NCI-H128 (cell line): ENCODE measurements at regions not wholly inside any gene's neighbourhood (a gene's known extent, or its start where the extent isn't known, plus 50 kb on each side); places are given as distances from the start of the nearest gene placed in this dataset.
"Not testable (repeated sequence)": the region's sequence is repeated elsewhere in the genome, so short reads cannot be mapped to it uniquely, and the experiment has no call there.

Experiments
- DNase-seq: peaks from one replicate; lab custom pipeline; 2025; ENCODE audit not compliant: unreplicated experiment; lab: John Stamatoyannopoulos, UW

- no peak for DNase-seq
Observed at GRCh38 chr14:59038746-59039145, 149.7 kb upstream of the DAAM1 start.

DNA sequence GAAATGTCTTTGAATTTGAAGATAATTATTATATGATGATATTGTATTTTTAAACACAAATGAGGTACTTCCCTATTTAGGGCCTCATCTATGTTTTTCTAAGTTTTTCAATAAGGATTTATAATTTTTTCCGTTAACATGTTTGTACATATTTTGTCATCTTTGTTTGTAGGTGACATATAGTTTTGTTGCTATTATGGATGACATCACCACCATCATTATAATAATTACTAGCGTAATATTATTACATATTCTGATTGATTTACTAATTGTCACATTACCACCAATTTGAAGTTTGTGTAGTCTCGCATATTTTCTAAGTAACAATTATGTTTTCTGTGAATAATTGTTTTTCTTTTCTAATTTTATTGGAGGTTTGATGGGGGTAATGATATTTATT lies 147.2 kb upstream of the DAAM1 start:
- no peak for DNase-seq

DNA sequence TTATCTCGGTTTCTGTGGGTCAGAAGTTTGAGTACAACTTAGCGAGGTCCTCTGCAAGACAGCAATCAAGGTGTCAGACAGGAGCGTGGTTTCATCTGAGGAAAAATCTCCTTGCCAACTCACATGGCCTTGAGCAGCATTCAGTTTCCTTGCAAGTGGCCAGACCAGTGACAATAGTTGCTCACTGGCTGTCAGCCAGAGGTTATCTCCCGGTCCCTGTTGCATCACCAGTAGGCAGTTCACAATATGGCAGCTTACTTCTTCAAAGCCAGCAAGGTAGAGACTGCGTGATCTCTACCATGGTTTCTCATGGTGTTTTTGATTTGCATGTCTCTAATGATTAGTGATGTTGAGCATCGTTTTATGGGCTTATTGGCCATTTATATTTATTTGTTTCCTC lies 143.8 kb upstream of the DAAM1 start:
- DNase-seq: no peak

- no peak for DNase-seq
Observed at GRCh38 chr14:59046746-59047145, 141.7 kb upstream of the DAAM1 start.

DNA sequence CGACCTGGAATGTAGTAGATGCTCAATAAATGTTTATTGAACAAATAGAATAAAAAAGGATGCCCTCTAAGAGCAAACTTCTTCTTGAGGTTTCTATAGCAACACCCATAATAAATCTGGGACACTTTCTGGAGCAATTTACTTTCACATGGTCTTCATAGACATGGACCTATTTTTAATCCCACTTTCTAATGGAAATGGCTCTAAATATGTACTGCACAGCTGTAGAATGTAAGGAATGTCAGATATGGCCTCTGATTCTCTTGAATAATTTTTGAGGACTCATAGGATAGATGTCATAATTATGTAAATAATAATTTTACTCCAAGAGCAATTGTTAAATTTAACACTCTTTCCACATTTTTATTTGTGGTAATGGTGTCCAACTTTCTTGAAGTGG lies 133.5 kb upstream of the DAAM1 start:
- DNase-seq: no peak

DNA sequence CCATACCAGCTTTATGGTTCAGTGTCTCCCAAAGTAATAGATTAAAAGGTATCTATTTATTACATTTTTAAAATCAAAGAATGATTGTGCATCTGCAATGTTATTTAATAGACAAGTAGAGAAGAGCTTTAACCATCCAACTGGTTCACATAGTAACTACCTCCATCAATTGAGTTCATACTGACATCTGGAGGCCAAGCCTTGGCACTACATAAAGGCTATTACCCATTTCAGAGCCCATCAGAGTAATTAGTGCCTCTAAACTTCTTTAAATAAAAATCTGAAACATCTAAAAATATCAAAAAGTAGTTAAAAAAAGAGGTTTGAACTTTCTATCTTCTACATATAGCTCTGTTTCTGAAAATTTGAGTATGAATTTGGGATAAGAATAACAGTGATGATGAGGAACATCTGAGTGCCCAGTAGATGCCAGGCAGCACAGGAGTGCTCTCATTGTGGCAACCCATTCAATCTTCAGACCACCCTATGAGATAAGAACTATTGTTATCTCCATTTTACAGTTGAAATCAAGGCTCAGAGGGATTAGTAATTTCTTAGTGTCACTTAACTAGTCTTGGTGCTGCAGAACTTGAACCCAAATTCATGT lies 132.9 kb upstream of the DAAM1 start:
- DNase-seq: peak; percentile 17

DNA sequence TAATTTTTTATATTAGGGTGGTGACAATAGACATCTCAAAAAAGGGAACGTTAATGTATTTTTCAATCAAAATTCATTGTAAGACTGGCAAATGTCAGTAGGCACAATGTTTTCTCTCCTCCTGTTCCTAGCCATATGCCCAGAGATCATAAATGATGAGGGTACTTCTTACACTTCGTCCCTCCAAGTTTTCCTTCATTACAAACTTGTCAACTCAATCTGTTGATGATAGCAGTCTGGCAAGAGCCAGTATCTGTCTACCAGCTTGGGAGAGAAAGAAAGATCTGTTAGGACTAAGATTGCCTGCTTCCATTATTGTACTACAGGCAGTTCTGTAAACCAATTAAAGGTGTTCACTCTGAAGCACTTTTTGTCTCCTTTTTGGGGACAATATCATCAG lies 130.9 kb upstream of the DAAM1 start:
- DNase-seq: no peak

DNA sequence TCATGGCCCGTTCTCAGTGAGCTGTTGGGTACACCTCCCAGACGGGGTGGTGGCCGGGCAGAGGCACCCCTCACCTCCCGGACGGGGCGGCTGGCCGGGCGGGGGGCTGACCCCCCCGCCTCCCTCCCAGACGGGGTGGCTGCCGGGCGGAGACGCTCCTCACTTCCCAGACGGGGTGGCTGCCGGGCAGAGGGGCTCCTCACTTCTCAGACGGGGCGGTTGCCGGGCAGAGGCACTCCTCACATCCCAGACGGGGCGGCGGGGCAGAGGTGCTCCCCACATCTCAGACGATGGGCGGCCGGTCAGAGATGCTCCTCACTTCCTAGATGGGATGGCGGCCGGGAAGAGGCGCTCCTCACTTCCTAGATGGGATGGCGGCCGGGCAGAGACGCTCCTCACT lies 129.7 kb upstream of the DAAM1 start:
- not testable (repeated sequence) for DNase-seq

- no peak for DNase-seq
Observed at GRCh38 chr14:59060841-59061240, 127.6 kb upstream of the DAAM1 start.

- no peak for DNase-seq
Observed at GRCh38 chr14:59061292-59061691, 127.2 kb upstream of the DAAM1 start.

DNA sequence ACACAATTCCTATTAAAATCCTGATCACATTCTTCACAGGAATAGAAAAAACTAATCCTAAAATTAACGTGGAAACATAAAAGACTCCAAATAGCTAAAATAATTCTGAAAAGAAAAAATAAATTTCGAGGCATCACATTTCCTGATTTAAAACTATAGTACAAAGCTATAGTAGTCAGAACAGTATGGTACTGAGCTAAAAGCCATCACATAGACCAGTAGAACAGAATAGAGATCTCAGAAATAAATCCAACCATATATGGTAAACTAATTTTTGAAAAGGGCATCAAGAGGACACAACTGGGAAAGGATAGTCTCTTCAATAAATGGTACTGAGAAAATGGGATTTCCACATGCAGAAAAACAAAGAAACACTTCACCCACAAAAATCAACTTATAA lies 125.2 kb upstream of the DAAM1 start:
- DNase-seq: no peak

- DNase-seq: no peak
Observed at GRCh38 chr14:59067127-59067894, 121.2 kb upstream of the DAAM1 start.

- DNase-seq: no peak
Observed at GRCh38 chr14:59069163-59069854, 119.2 kb upstream of the DAAM1 start.

DNA sequence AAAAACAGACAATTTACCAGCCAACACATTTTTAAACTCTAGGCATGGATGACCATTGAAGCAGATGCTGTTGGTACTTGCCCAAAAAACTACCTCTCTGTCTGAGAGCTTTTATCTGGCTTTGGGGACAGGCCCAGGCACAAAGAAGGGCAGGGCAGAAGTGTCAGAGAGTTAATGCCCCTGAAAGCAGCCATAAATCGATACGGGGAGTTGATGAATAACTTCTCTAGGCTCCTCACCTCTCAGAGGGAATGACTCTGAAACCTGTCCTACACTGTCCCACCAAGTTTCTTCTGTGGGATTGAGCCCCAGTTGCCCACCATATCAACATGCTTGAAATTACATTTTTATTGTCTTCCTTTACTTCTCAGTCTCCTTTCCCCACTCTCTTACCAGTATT lies 113.0 kb upstream of the DAAM1 start:
- DNase-seq: no peak

DNA sequence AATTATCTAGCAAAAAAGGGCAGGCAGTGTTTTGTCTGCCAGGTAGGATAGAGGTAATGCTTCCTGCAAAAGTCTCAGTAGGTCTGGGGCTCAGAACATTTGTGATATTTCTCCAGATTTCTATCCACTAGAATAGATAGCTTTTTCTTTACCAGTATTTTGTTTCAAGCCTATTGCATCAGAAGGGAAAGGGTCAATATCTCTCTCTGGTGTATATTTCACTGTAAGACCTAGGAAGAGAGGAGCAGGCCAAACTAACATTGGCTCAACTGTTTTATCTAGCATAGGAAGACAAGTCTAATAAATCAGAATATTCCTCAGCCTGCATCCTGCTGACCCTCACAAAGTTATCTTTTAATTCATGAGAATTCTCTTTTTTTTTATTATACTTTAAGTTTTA lies 106.7 kb upstream of the DAAM1 start:
- no peak for DNase-seq

- DNase-seq: no peak
Observed at GRCh38 chr14:59085207-59085739, 103.2 kb upstream of the DAAM1 start.

- DNase-seq: no peak
Observed at GRCh38 chr14:59086241-59086882, 102.1 kb upstream of the DAAM1 start.

- no peak for DNase-seq
Observed at GRCh38 chr14:59087240-59087639, 101.2 kb upstream of the DAAM1 start.

DNA sequence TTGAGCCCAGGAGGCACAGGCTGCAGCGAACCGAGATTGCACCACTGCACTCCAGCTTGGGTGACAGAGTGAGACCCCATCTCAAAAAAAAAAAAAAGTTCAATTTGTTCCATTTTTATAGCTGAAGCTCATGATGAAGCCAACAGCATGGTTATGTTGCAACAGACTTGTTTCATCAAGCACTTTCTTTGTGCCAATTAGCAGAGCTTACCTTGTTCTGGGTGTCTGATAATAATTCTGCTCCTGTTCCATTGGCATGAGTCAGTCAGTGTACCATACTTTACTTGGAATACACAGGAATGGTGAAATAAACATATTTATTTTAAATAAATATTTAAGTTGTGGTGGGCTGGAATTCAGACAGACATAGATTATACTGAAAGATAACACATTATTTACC lies 100.8 kb upstream of the DAAM1 start:
- no peak for DNase-seq

- DNase-seq: no peak
Observed at GRCh38 chr14:59090572-59090971, 97.9 kb upstream of the DAAM1 start.

GRCh38 chr14:59091404-59091803 lies 97.1 kb upstream of the DAAM1 start:
- no peak for DNase-seq

DNA sequence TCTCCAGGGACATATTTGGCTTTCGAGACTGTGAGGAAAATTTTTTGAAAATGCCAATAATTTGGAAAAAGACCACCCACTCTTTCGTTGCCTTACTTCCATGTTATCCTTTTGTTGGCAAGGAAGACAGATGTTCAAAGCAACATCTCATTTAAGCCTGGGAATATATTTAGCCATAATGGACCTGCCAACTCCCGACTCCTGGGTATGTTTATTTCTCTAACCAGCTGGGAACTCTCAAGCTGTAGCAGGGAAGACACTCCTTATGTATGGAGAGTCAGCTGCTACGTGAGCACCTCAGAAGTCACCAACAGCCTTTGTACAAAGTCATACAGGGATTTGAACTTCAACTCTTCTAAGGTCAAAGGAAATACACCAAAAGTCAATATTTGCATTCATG lies 96.5 kb upstream of the DAAM1 start:
- no peak for DNase-seq
